SK-N-MC (cell line): ENCODE measurements at regions not wholly inside any gene's neighbourhood (a gene's known extent, or its start where the extent isn't known, plus 50 kb on each side); places are given as distances from the start of the nearest gene placed in this dataset.
"Not testable (repeated sequence)": the region's sequence is repeated elsewhere in the genome, so short reads cannot be mapped to it uniquely, and the experiment has no call there.

Experiments used
- DNase-seq: peaks from one replicate; pipeline ENCODE4 v3.0.0-alpha.2; 2011; ENCODE audit warnings: low read depth, low spot score
- H3K27ac ChIP-seq: fragments of 200-600 bp; sonication (generic); 2 replicates; pipeline ENCODE4 v1.5.1; 2016; ENCODE audit warnings: mixed run types
- H3K36me3 ChIP-seq: fragments of 200-600 bp; sonication (generic); 2 replicates; pipeline ENCODE4 v1.6.1; 2017; ENCODE audit warnings: antibody characterized with exemption, low read length, mixed read lengths; ENCODE audit not compliant: insufficient read depth
- H3K4me3 ChIP-seq: fragments of 200-600 bp; sonication (generic); 2 replicates; pipeline ENCODE4 v1.5.1; 2016
- H3K9ac ChIP-seq: fragments of 200-600 bp; sonication (generic); 2 replicates; pipeline ENCODE4 v1.8.0; 2017; ENCODE audit warnings: mixed run types, mixed read lengths; ENCODE audit not compliant: insufficient read length
- H3K9me3 ChIP-seq: fragments of 200-600 bp; sonication (generic); 2 replicates; pipeline ENCODE4 v1.6.1; 2017; ENCODE audit warnings: low read depth, mild to moderate bottlenecking, antibody characterized with exemption, low read length, moderate library complexity, mixed read lengths
- POLR2AphosphoS5 ChIP-seq: IDR thresholded peaks from 2 replicates; pipeline ENCODE4 v1.6.1; 2012; ENCODE audit warnings: mild to moderate bottlenecking, low read depth, low read length, borderline replicate concordance

- not testable (repeated sequence) for H3K36me3 ChIP-seq, H3K9me3 ChIP-seq, H3K9ac ChIP-seq, DNase-seq, H3K4me3 ChIP-seq, H3K27ac ChIP-seq
These were observed 54.7 kb upstream of the NBPF15 start for GRCh38 chr1:144516172-144516571.

- not testable (repeated sequence) for H3K27ac ChIP-seq, H3K4me3 ChIP-seq, DNase-seq, H3K9ac ChIP-seq, H3K9me3 ChIP-seq, H3K36me3 ChIP-seq
These were observed 55.4 kb upstream of the NBPF15 start for GRCh38 chr1:144516906-144517305.

GRCh38 chr1:144518439-144518838, 57.0 kb upstream of the NBPF15 start:
- not testable (repeated sequence) for H3K36me3 ChIP-seq, H3K4me3 ChIP-seq, H3K27ac ChIP-seq, H3K9me3 ChIP-seq, H3K9ac ChIP-seq, DNase-seq

- not testable (repeated sequence) for H3K9ac ChIP-seq, H3K27ac ChIP-seq, H3K4me3 ChIP-seq, DNase-seq, H3K9me3 ChIP-seq, H3K36me3 ChIP-seq
These were observed 58.2 kb upstream of the NBPF15 start for GRCh38 chr1:144519528-144520189.

- H3K9me3 ChIP-seq, H3K27ac ChIP-seq, H3K4me3 ChIP-seq, H3K9ac ChIP-seq, H3K36me3 ChIP-seq, DNase-seq: not testable (repeated sequence)
- TF ChIP-seq POLR2AphosphoS5 = peak; percentile 81
These were observed 62.4 kb upstream of the NBPF15 start for GRCh38 chr1:144523661-144524407.

GRCh38 chr1:144532156-144532607, 60.5 kb upstream of the PPIAL4F start:
- H3K36me3 ChIP-seq = not testable (repeated sequence)

GRCh38 chr1:144533480-144533879, 59.2 kb upstream of the PPIAL4F start:
- H3K9ac ChIP-seq, H3K36me3 ChIP-seq, H3K27ac ChIP-seq, DNase-seq, H3K9me3 ChIP-seq, H3K4me3 ChIP-seq: not testable (repeated sequence)

More at GRCh38 chr1:144532156-144532607, 60.5 kb upstream of the PPIAL4F start:
- not testable (repeated sequence) for H3K27ac ChIP-seq, DNase-seq, H3K9ac ChIP-seq, H3K9me3 ChIP-seq, H3K4me3 ChIP-seq

- not testable (repeated sequence) for H3K27ac ChIP-seq, H3K9me3 ChIP-seq, DNase-seq
These were observed 58.4 kb upstream of the PPIAL4F start for GRCh38 chr1:144534286-144534685.

GRCh38 chr1:144536677-144537076, 56.0 kb upstream of the PPIAL4F start:
- not testable (repeated sequence) for DNase-seq, H3K9me3 ChIP-seq, H3K36me3 ChIP-seq, H3K4me3 ChIP-seq, H3K9ac ChIP-seq, H3K27ac ChIP-seq

More at GRCh38 chr1:144534286-144534685, 58.4 kb upstream of the PPIAL4F start:
- not testable (repeated sequence) for H3K4me3 ChIP-seq, H3K9ac ChIP-seq, H3K36me3 ChIP-seq

- H3K27ac ChIP-seq, H3K9ac ChIP-seq, DNase-seq, H3K36me3 ChIP-seq, H3K4me3 ChIP-seq, H3K9me3 ChIP-seq: not testable (repeated sequence)
These were observed 55.5 kb upstream of the PPIAL4F start for GRCh38 chr1:144537234-144537633.

GRCh38 chr1:144538736-144539135, 54.0 kb upstream of the PPIAL4F start:
- H3K4me3 ChIP-seq, DNase-seq, H3K9ac ChIP-seq, H3K27ac ChIP-seq, H3K36me3 ChIP-seq, H3K9me3 ChIP-seq: not testable (repeated sequence)

- H3K4me3 ChIP-seq, H3K9ac ChIP-seq, DNase-seq, H3K27ac ChIP-seq, H3K36me3 ChIP-seq, H3K9me3 ChIP-seq: not testable (repeated sequence)
These were observed 53.3 kb upstream of the PPIAL4F start for GRCh38 chr1:144539191-144539960.
